ENCODE measurements at regions not wholly inside any gene's neighbourhood (a gene's known extent, or its start where the extent isn't known, plus 50 kb on each side); places are given as distances from the start of the nearest gene placed in this dataset.

DNA sequence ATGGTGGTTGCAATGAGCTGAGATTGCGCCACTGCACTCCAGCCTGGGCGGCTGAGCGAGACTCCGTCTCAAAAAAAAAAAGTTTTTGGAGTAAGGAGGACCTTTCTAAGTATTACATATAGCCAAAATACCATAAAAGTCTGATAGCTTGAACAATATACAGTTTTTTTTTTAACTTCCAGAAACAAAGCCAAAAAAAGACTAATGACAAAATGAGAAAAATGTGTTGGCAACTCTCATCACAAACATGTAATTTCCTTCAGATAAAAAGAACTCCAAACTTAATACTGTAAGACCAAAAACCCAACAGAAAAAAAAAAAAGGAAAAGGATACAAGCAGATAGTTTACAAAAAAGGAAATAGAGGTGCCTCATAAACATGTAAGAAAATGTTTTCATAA lies 68.2 kb upstream of the MED4 start:
- Histone ChIP-seq H3K4me3 (ENCODE audit: insufficient read length, low read depth) (no peak overlapping the region), H3K27me3 (ENCODE audit: insufficient read depth, insufficient read length) (no peaks in the 10 kb centered on the region), H3K9me3 (ENCODE audit: insufficient read depth, low read length) (no peaks in the 10 kb centered on the region), H3K36me3 (ENCODE audit: insufficient read depth, insufficient read length, low read length) (no peaks in the 10 kb centered on the region), H3K4me1 (ENCODE audit: insufficient read depth, insufficient read length) (peaks cover 2% of the 10 kb centered on the region), H3K9ac (ENCODE audit: insufficient read length, low read depth) (no peak overlapping the region)
- no peak for TF ChIP-seq ZNF274 (IDR thresholded peaks at IDR 0.05; ENCODE audit: low read depth, low read length)
- no peak for DNase-seq (ENCODE audit: low read depth, low spot score)

DNA sequence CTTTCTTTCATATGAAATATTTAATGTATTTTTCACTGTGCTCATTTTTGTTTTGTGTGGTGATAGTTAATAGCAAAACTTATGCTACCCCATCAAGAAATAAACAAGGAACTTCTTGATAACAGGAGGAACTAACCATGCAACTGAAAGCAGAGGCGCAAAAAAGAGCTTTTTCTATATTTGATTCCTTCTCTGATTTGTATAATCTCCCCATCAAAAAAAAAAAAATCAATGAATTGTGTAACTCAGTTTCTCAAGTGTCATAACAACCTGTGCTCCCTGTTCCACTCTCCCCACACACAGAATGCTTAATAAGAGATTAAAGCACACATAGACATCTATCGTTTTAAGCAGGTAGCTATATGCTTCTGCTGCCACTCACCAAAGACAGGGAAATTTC lies 67.3 kb upstream of the MED4 start:
- H3K36me3 ChIP-seq (ENCODE audit: insufficient read depth, insufficient read length, low read length) = no peaks in the 10 kb centered on the region
- H3K9me3 ChIP-seq (ENCODE audit: insufficient read depth, low read length) = no peaks in the 10 kb centered on the region
- no peak overlapping the region for H3K9ac ChIP-seq (ENCODE audit: insufficient read length, low read depth)
- H3K4me1 ChIP-seq (ENCODE audit: insufficient read depth, insufficient read length) = no peaks in the 10 kb centered on the region
- H3K4me3 ChIP-seq (ENCODE audit: insufficient read length, low read depth) = no peak overlapping the region
- no peaks in the 10 kb centered on the region for H3K27me3 ChIP-seq (ENCODE audit: insufficient read depth, insufficient read length)
- TF ChIP-seq SUZ12 (IDR thresholded peaks at IDR 0.05; ENCODE audit: extremely low read depth, insufficient read depth, insufficient read length) (no peak), ZNF274 (IDR thresholded peaks at IDR 0.05; ENCODE audit: low read depth, low read length) (no peak), YY1 (IDR thresholded peaks at IDR 0.05; ENCODE audit: insufficient read depth, insufficient read length) (no peak)
- no peak for DNase-seq (ENCODE audit: low read depth, low spot score)

DNA sequence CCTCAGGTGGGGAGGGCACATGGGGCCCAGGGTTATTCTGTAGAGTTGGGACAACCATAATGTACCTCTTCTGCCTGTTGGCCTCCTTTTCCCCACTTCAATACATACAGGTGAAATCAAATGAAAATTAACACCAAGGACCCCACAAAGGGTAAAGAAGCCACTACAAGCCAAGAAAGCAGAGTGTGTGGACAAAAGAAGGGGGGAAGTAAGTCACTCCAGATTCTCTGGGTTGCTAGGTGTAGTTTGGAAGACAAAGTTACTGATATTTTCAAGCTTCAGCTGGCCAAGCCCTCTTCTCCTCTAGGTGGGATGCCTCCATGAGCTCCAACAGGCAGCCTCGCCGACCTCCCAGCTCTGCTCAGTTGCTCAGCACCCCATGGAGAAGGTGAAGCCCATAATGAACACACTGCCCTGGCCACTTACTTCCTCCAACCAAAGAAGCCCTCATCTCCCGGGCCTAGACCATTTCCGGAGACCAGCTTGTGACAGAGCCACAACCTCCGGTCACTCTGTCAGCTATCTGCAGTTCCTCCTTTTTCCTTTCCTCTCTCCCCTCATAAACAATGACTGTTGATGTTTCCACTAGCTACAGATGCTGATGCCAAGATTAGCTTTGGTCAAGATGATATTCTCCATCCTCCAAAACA lies 66.8 kb upstream of the MED4 start:
- Histone ChIP-seq H3K4me1 (ENCODE audit: insufficient read depth, insufficient read length) (no peaks in the 10 kb centered on the region), H3K36me3 (ENCODE audit: insufficient read depth, insufficient read length, low read length) (no peaks in the 10 kb centered on the region), H3K27me3 (ENCODE audit: insufficient read depth, insufficient read length) (no peaks in the 10 kb centered on the region), H3K9ac (ENCODE audit: insufficient read length, low read depth) (no peak overlapping the region), H3K4me3 (ENCODE audit: insufficient read length, low read depth) (no peak overlapping the region), H3K9me3 (ENCODE audit: insufficient read depth, low read length) (no peaks in the 10 kb centered on the region)
- TF ChIP-seq ZNF274 (IDR thresholded peaks at IDR 0.05; ENCODE audit: low read depth, low read length) = no peak
- TF ChIP-seq YY1 (IDR thresholded peaks at IDR 0.05; ENCODE audit: insufficient read depth, insufficient read length) = no peak
- TF ChIP-seq SUZ12 (IDR thresholded peaks at IDR 0.05; ENCODE audit: extremely low read depth, insufficient read depth, insufficient read length) = no peak
- no peak for DNase-seq (ENCODE audit: low read depth, low spot score)

- Histone ChIP-seq H3K9ac (ENCODE audit: insufficient read length, low read depth) (no peak overlapping the region), H3K9me3 (ENCODE audit: insufficient read depth, low read length) (no peaks in the 10 kb centered on the region), H3K4me3 (ENCODE audit: insufficient read length, low read depth) (no peak overlapping the region), H3K4me1 (ENCODE audit: insufficient read depth, insufficient read length) (no peaks in the 10 kb centered on the region), H3K36me3 (ENCODE audit: insufficient read depth, insufficient read length, low read length) (no peaks in the 10 kb centered on the region), H3K27me3 (ENCODE audit: insufficient read depth, insufficient read length) (no peaks in the 10 kb centered on the region)
- TF ChIP-seq ZNF274 (IDR thresholded peaks at IDR 0.05; ENCODE audit: low read depth, low read length) = no peak
- TF ChIP-seq YY1 (IDR thresholded peaks at IDR 0.05; ENCODE audit: insufficient read depth, insufficient read length) = no peak
- TF ChIP-seq SUZ12 (IDR thresholded peaks at IDR 0.05; ENCODE audit: extremely low read depth, insufficient read depth, insufficient read length) = no peak
- no peak for DNase-seq (ENCODE audit: low read depth, low spot score)
Observed at GRCh38 chr13:48160606-48161278, 65.8 kb upstream of the MED4 start.

DNA sequence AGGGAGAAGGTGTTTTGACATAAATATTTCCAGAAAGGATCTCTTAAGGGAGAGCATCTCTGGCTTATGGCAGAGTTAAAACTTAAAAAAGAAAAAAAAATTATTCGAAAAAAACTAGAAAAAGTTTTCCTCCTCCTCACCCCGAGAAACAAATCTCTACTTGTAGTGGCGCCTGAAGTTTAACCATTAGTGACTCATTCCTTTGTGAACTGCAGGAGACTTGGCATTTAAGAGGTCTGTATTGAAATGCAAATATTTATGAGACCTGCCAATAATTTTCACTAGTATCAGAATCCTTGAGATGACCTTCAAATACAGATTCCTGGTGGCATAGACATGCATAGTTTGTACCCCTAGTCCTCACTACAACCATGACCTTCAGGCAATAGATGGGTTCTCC lies 64.9 kb upstream of the MED4 start:
- no peak overlapping the region for H3K4me3 ChIP-seq (ENCODE audit: insufficient read length, low read depth)
- H3K4me1 ChIP-seq (ENCODE audit: insufficient read depth, insufficient read length) = no peaks in the 10 kb centered on the region
- no peak overlapping the region for H3K9ac ChIP-seq (ENCODE audit: insufficient read length, low read depth)
- DNase-seq (ENCODE audit: low read depth, low spot score) = peak; percentile 15
- no peaks in the 10 kb centered on the region for H3K36me3 ChIP-seq (ENCODE audit: insufficient read depth, insufficient read length, low read length)
- no peaks in the 10 kb centered on the region for H3K27me3 ChIP-seq (ENCODE audit: insufficient read depth, insufficient read length)
- no peaks in the 10 kb centered on the region for H3K9me3 ChIP-seq (ENCODE audit: insufficient read depth, low read length)
- TF ChIP-seq ZNF274 (IDR thresholded peaks at IDR 0.05; ENCODE audit: low read depth, low read length) = no peak
- TF ChIP-seq SUZ12 (IDR thresholded peaks at IDR 0.05; ENCODE audit: extremely low read depth, insufficient read depth, insufficient read length) = no peak
- no peak for TF ChIP-seq YY1 (IDR thresholded peaks at IDR 0.05; ENCODE audit: insufficient read depth, insufficient read length)

DNA sequence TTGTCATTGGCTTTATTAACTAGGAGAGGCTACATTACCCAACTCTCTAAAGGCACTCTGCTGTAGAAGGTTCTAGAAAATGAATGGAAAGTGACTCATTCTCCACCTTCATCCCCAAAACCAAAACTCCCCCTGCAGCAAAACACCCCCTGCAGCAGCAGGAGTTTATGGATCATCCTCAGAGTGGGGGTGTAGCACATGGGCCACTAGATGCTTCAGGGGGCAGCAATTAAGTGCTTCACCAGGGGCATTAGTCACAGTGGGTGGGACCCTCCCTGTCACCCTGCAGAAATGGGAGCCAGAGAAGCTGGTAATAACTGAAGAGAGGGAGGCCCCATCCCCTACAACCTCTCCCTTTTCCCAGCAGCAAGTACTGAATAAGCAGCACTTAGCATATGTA lies 64.5 kb upstream of the MED4 start:
- H3K36me3 ChIP-seq (ENCODE audit: insufficient read depth, insufficient read length, low read length) = no peaks in the 10 kb centered on the region
- H3K4me3 ChIP-seq (ENCODE audit: insufficient read length, low read depth) = no peak overlapping the region
- H3K9me3 ChIP-seq (ENCODE audit: insufficient read depth, low read length) = no peaks in the 10 kb centered on the region
- TF ChIP-seq SUZ12 (IDR thresholded peaks at IDR 0.05; ENCODE audit: extremely low read depth, insufficient read depth, insufficient read length) (no peak), YY1 (IDR thresholded peaks at IDR 0.05; ENCODE audit: insufficient read depth, insufficient read length) (no peak), ZNF274 (IDR thresholded peaks at IDR 0.05; ENCODE audit: low read depth, low read length) (no peak)
- no peaks in the 10 kb centered on the region for H3K27me3 ChIP-seq (ENCODE audit: insufficient read depth, insufficient read length)
- H3K4me1 ChIP-seq (ENCODE audit: insufficient read depth, insufficient read length) = peaks cover 2% of the 10 kb centered on the region
- peak; percentile 9 for DNase-seq (ENCODE audit: low read depth, low spot score)
- no peak overlapping the region for H3K9ac ChIP-seq (ENCODE audit: insufficient read length, low read depth)

DNA sequence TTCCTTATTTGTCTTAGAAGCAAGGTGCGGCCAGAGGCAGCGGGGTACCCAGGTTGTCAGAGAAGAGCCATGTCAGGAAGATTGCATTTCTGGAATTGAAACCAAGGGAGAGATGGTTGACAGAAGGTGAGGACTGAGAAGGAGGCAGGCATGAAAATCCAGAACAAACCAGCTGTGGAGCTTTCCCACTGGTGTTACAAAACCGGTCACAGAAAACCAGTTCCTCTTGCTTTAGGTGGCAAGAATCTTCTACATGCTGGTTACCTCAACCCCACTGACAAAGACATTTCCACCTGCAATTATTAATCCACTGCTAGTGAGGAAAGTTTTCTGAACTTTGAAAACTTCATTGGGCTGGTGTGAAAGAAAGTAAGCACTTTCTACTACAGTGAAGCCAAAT lies 64.0 kb upstream of the MED4 start:
- no peak overlapping the region for H3K9ac ChIP-seq (ENCODE audit: insufficient read length, low read depth)
- no peak for DNase-seq (ENCODE audit: low read depth, low spot score)
- H3K4me1 ChIP-seq (ENCODE audit: insufficient read depth, insufficient read length) = peaks cover 2% of the 10 kb centered on the region
- no peaks in the 10 kb centered on the region for H3K27me3 ChIP-seq (ENCODE audit: insufficient read depth, insufficient read length)
- H3K4me3 ChIP-seq (ENCODE audit: insufficient read length, low read depth) = no peak overlapping the region
- no peak for TF ChIP-seq ZNF274 (IDR thresholded peaks at IDR 0.05; ENCODE audit: low read depth, low read length)
- no peak for TF ChIP-seq SUZ12 (IDR thresholded peaks at IDR 0.05; ENCODE audit: extremely low read depth, insufficient read depth, insufficient read length)
- TF ChIP-seq YY1 (IDR thresholded peaks at IDR 0.05; ENCODE audit: insufficient read depth, insufficient read length) = no peak
- H3K36me3 ChIP-seq (ENCODE audit: insufficient read depth, insufficient read length, low read length) = no peaks in the 10 kb centered on the region
- H3K9me3 ChIP-seq (ENCODE audit: insufficient read depth, low read length) = no peaks in the 10 kb centered on the region
